ENCODE measurements at regions not wholly inside any gene's neighbourhood (a gene's known extent, or its start where the extent isn't known, plus 50 kb on each side); places are given as distances from the start of the nearest gene placed in this dataset.
A peak's percentile ranks its signal among the peaks of the same experiment; 100 is the strongest.

- Histone ChIP-seq H3K4me3 (replicated peaks in 1 of 2; ENCODE audit: low read depth in 1 of 2, low read length in 2 of 2) (no peak overlapping the region), H3K9me2 (ENCODE audit: insufficient read depth) (no peaks in the 10 kb centered on the region), H3K79me2 (ENCODE audit: insufficient read depth, low read length) (no peaks in the 10 kb centered on the region), H3K36me3 (ENCODE audit: control insufficient read depth in 1 of 2, insufficient read depth in 2 of 2, low read length in 2 of 2) (no peaks in the 10 kb centered on the region), H3K9ac (ENCODE audit: low read length) (no peak overlapping the region), H3K4me1 (ENCODE audit: control insufficient read depth in 1 of 2, insufficient read depth in 2 of 2, low read length in 2 of 2) (peaks cover 9% of the 10 kb centered on the region in 2 experiments; a peak in 3 of 4 replicates), H3K27ac (ENCODE audit: low read depth, low read length) (no peak overlapping the region), H3K27me3 (ENCODE audit: insufficient read depth, low read length) (no peaks in the 10 kb centered on the region), H3K9me3 (ENCODE audit: control insufficient read depth in 1 of 2, insufficient read depth in 1 of 2, low read depth in 1 of 2, low read length in 2 of 2) (no peaks in the 10 kb centered on the region), H4K20me1 (ENCODE audit: insufficient read depth) (no peaks in the 10 kb centered on the region), H2AFZ (ENCODE audit: low read depth, low read length, poor library complexity, severe bottlenecking) (no peak overlapping the region), H3K4me2 (ENCODE audit: low read length) (no peak overlapping the region)
- ATAC-seq = no peak
- POLR2A ChIA-PET = no interaction called here
- CTCF ChIA-PET = no interaction called here
- no peak for DNase-seq (ENCODE audit: low read depth, low spot score)
- no TSS peak for BruUV-seq (replicated peaks)
- intact Hi-C loops (cut with micrococcal nuclease) = no loop called here
- no peak for TF ChIP-seq EGR1 (IDR thresholded peaks at IDR 0.05; ENCODE audit: low read depth)
- RAD21 ChIA-PET (ENCODE audit: low non-redundant PET in 1 of 2, low total read pairs in 2 of 2, uncharacterized antibody in 2 of 2, unreplicated experiment in 2 of 2) = no interaction called here
Observed at GRCh38 chr7:46366526-46366925, 445.5 kb upstream of the IGFBP3 start.

- Histone ChIP-seq H3K36me3 (ENCODE audit: control insufficient read depth in 1 of 2, insufficient read depth in 2 of 2, low read length in 2 of 2) (no peaks in the 10 kb centered on the region), H2AFZ (ENCODE audit: low read depth, low read length, poor library complexity, severe bottlenecking) (no peak overlapping the region), H3K27me3 (ENCODE audit: insufficient read depth, low read length) (no peaks in the 10 kb centered on the region), H3K79me2 (ENCODE audit: insufficient read depth, low read length) (no peaks in the 10 kb centered on the region), H3K9me2 (ENCODE audit: insufficient read depth) (no peaks in the 10 kb centered on the region), H3K9ac (ENCODE audit: low read length) (no peak overlapping the region), H3K4me2 (ENCODE audit: low read length) (no peak overlapping the region), H3K27ac (ENCODE audit: low read depth, low read length) (no peak overlapping the region), H4K20me1 (ENCODE audit: insufficient read depth) (no peaks in the 10 kb centered on the region), H3K4me1 (ENCODE audit: control insufficient read depth in 1 of 2, insufficient read depth in 2 of 2, low read length in 2 of 2) (no peaks in the 10 kb centered on the region), H3K9me3 (ENCODE audit: control insufficient read depth in 1 of 2, insufficient read depth in 1 of 2, low read depth in 1 of 2, low read length in 2 of 2) (no peaks in the 10 kb centered on the region), H3K4me3 (replicated peaks in 1 of 2; ENCODE audit: low read depth in 1 of 2, low read length in 2 of 2) (no peak overlapping the region)
- CTCF ChIA-PET = no interaction called here
- RAD21 ChIA-PET (ENCODE audit: low non-redundant PET in 1 of 2, low total read pairs in 2 of 2, uncharacterized antibody in 2 of 2, unreplicated experiment in 2 of 2) = no interaction called here
- POLR2A ChIA-PET = no interaction called here
- no peak for DNase-seq (ENCODE audit: low read depth, low spot score)
- no peak for ATAC-seq
- TF ChIP-seq ZNF274 (IDR thresholded peaks at IDR 0.05; ENCODE audit: low read depth, low read length) (no peak), CTCF (IDR thresholded peaks at IDR 0.05 in 2 of 3, conservative IDR thresholded peaks at IDR 0.05 in 1 of 3; ENCODE audit: borderline replicate concordance in 1 of 3, insufficient read depth in 1 of 3, low read depth in 2 of 3, low read length in 2 of 3) (0 out of 6 replicates have a peak, but pooled peaks of 1 of the 3 experiments have one; percentile 6), RAD21 (IDR thresholded peaks at IDR 0.05; ENCODE audit: low read depth) (no peak), SP1 (IDR thresholded peaks at IDR 0.05; ENCODE audit: low read depth) (no peak), TCF7L2 (IDR thresholded peaks at IDR 0.05; ENCODE audit: borderline replicate concordance, extremely low read depth, insufficient read depth, insufficient read length) (no peak), REST (IDR thresholded peaks at IDR 0.05; ENCODE audit: low read depth) (no peak), ZBTB33 (IDR thresholded peaks at IDR 0.05; ENCODE audit: extremely low read depth, insufficient replicate concordance, low read length) (no peak)
- intact Hi-C loops (cut with micrococcal nuclease) = no loop called here
- no TSS peak for BruUV-seq (replicated peaks)
Observed at GRCh38 chr7:46363688-46364087, 442.6 kb upstream of the IGFBP3 start.
